ENCODE measurements at regions not wholly inside any gene's neighbourhood (a gene's known extent, or its start where the extent isn't known, plus 50 kb on each side); places are given as distances from the start of the nearest gene placed in this dataset.

GRCh38 chr5:166102947-166103346, 2188.5 kb upstream of the WWC1 start:
- no peak overlapping the region for H3K9ac ChIP-seq (ENCODE audit: low read depth in 1 of 2, low read length in 2 of 2)
- no peaks in the 10 kb centered on the region for H3K27me3 ChIP-seq (ENCODE audit: control insufficient read depth in 4 of 4, insufficient read depth in 4 of 4, low read length in 3 of 4)
- DNase-seq (ENCODE audit: low spot score): no peak
- H3K4me3 ChIP-seq (ENCODE audit: low read depth in 1 of 3, low read length in 3 of 3): no peak overlapping the region
- peaks cover 0 to 2% (median 0%) of the 10 kb centered on the region in 4 donors for H3K9me3 ChIP-seq (ENCODE audit: control insufficient read depth in 4 of 4, low read length in 3 of 4)
- no peak for TF ChIP-seq HNF4G (IDR thresholded peaks at IDR 0.05)
- no peak for TF ChIP-seq EGR1 (IDR thresholded peaks at IDR 0.05; ENCODE audit: low read depth in 2 of 2)
- no peak for TF ChIP-seq YY1 (IDR thresholded peaks at IDR 0.05)
- no peak for TF ChIP-seq RAD21 (IDR thresholded peaks at IDR 0.05)
- no peak for TF ChIP-seq FOXA1 (IDR thresholded peaks at IDR 0.05)
- no peak for TF ChIP-seq FOXA2 (IDR thresholded peaks at IDR 0.05)
- TF ChIP-seq ZBTB33 (IDR thresholded peaks at IDR 0.05): no peak
- TF ChIP-seq JUND (IDR thresholded peaks at IDR 0.05): no peak
- TF ChIP-seq MAX (IDR thresholded peaks at IDR 0.05): no peak
- TF ChIP-seq ATF3 (IDR thresholded peaks at IDR 0.05): no peak
- no peak for TF ChIP-seq TAF1 (conservative IDR thresholded peaks at IDR 0.05)
- TF ChIP-seq GABPA (IDR thresholded peaks at IDR 0.05 in 1 of 2, conservative IDR thresholded peaks at IDR 0.05 in 1 of 2): no peak
- TF ChIP-seq HNF4A (conservative IDR thresholded peaks at IDR 0.05): no peak
- TF ChIP-seq REST (IDR thresholded peaks at IDR 0.05): no peak
- no peak for TF ChIP-seq CTCF (IDR thresholded peaks at IDR 0.05; ENCODE audit: low read depth, low read length, missing input control)
- TF ChIP-seq RXRA (IDR thresholded peaks at IDR 0.05): no peak
- no peaks in the 10 kb centered on the region for H3K4me1 ChIP-seq (ENCODE audit: control insufficient read depth in 4 of 4, insufficient read depth in 4 of 4, low read length in 3 of 4)
- H3K36me3 ChIP-seq (ENCODE audit: control insufficient read depth in 4 of 4, insufficient read depth in 3 of 4, low read depth in 1 of 4, low read length in 3 of 4): no peaks in the 10 kb centered on the region
- H3K27ac ChIP-seq (ENCODE audit: low read depth in 1 of 2, low read length in 2 of 2): no peak overlapping the region
- 84% methylated on average over 10 of the region's 10 CpGs for WGBS

GRCh38 chr5:166111021-166111420, 2180.4 kb upstream of the WWC1 start:
- WGBS: 82% methylated on average over 3 of the region's 3 CpGs
- no peak overlapping the region for H3K9ac ChIP-seq (ENCODE audit: low read depth in 1 of 2, low read length in 2 of 2)
- no peak for TF ChIP-seq CTCF (IDR thresholded peaks at IDR 0.05; ENCODE audit: low read depth, low read length, missing input control)
- TF ChIP-seq REST (IDR thresholded peaks at IDR 0.05): no peak
- TF ChIP-seq HNF4A (conservative IDR thresholded peaks at IDR 0.05): no peak
- TF ChIP-seq ZBTB33 (IDR thresholded peaks at IDR 0.05): no peak
- TF ChIP-seq JUND (IDR thresholded peaks at IDR 0.05): no peak
- TF ChIP-seq TAF1 (conservative IDR thresholded peaks at IDR 0.05): no peak

More at GRCh38 chr5:166111021-166111420, 2180.4 kb upstream of the WWC1 start:
- Histone ChIP-seq H3K27ac (ENCODE audit: low read depth in 1 of 2, low read length in 2 of 2) (no peak overlapping the region), H3K27me3 (ENCODE audit: control insufficient read depth in 4 of 4, insufficient read depth in 4 of 4, low read length in 3 of 4) (no peaks in the 10 kb centered on the region), H3K4me1 (ENCODE audit: control insufficient read depth in 4 of 4, insufficient read depth in 4 of 4, low read length in 3 of 4) (no peaks in the 10 kb centered on the region), H3K9me3 (ENCODE audit: control insufficient read depth in 4 of 4, low read length in 3 of 4) (peaks cover 0 to 4% (median 0%) of the 10 kb centered on the region in 4 donors), H3K36me3 (ENCODE audit: control insufficient read depth in 4 of 4, insufficient read depth in 3 of 4, low read depth in 1 of 4, low read length in 3 of 4) (no peaks in the 10 kb centered on the region), H3K4me3 (ENCODE audit: low read depth in 1 of 3, low read length in 3 of 3) (no peak overlapping the region)
- no peak for DNase-seq (ENCODE audit: low spot score)

Measured in liver (tissue), 8 donors.